ENCODE measurements at regions not wholly inside any gene's neighbourhood (a gene's known extent, or its start where the extent isn't known, plus 50 kb on each side); places are given as distances from the start of the nearest gene placed in this dataset.

GRCh38 chr20:24339210-24339641, 130.2 kb upstream of the SYNDIG1 start:
- DNase-seq (ENCODE audit: low read depth in 1 of 2, low spot score in 1 of 2) = no peak

GRCh38 chr20:24337551-24337950, 131.9 kb upstream of the SYNDIG1 start:
- no peak for DNase-seq (ENCODE audit: low read depth in 1 of 2, low spot score in 1 of 2)

GRCh38 chr20:24337069-24337468, 132.4 kb upstream of the SYNDIG1 start:
- no peak for DNase-seq (ENCODE audit: low read depth in 1 of 2, low spot score in 1 of 2)

GRCh38 chr20:24334830-24335229, 134.6 kb upstream of the SYNDIG1 start:
- DNase-seq (ENCODE audit: low read depth in 1 of 2, low spot score in 1 of 2) = no peak

GRCh38 chr20:24332956-24333355, 136.5 kb upstream of the SYNDIG1 start:
- no peak for DNase-seq (ENCODE audit: low read depth in 1 of 2, low spot score in 1 of 2)

- no peak for DNase-seq (ENCODE audit: low read depth in 1 of 2, low spot score in 1 of 2)
Observed at GRCh38 chr20:24331939-24332338, 137.5 kb upstream of the SYNDIG1 start.

- DNase-seq (ENCODE audit: low read depth in 1 of 2, low spot score in 1 of 2) = no peak
Observed at GRCh38 chr20:24328901-24329300, 140.5 kb upstream of the SYNDIG1 start.

GRCh38 chr20:24321973-24322372, 147.5 kb upstream of the SYNDIG1 start:
- no peak for DNase-seq (ENCODE audit: low read depth in 1 of 2, low spot score in 1 of 2)

GRCh38 chr20:24318569-24319352, 150.7 kb upstream of the SYNDIG1 start:
- DNase-seq (ENCODE audit: low read depth in 1 of 2, low spot score in 1 of 2) = no peak

GRCh38 chr20:24317224-24317623, 152.2 kb upstream of the SYNDIG1 start:
- no peak for DNase-seq (ENCODE audit: low read depth in 1 of 2, low spot score in 1 of 2)

GRCh38 chr20:24316731-24317130, 152.7 kb upstream of the SYNDIG1 start:
- DNase-seq (ENCODE audit: low read depth in 1 of 2, low spot score in 1 of 2) = no peak

GRCh38 chr20:24314053-24314452, 155.4 kb upstream of the SYNDIG1 start:
- DNase-seq (ENCODE audit: low read depth in 1 of 2, low spot score in 1 of 2) = no peak

GRCh38 chr20:24309596-24309995, 159.8 kb upstream of the SYNDIG1 start:
- no peak for DNase-seq (ENCODE audit: low read depth in 1 of 2, low spot score in 1 of 2)

GRCh38 chr20:24305371-24305770, 164.1 kb upstream of the SYNDIG1 start:
- DNase-seq (ENCODE audit: low read depth in 1 of 2, low spot score in 1 of 2) = no peak

GRCh38 chr20:24304291-24304690, 165.1 kb upstream of the SYNDIG1 start:
- no peak for DNase-seq (ENCODE audit: low read depth in 1 of 2, low spot score in 1 of 2)

GRCh38 chr20:24303393-24304170, 165.8 kb upstream of the SYNDIG1 start:
- no peak for DNase-seq (ENCODE audit: low read depth in 1 of 2, low spot score in 1 of 2)

GRCh38 chr20:24297993-24298392, 171.4 kb upstream of the SYNDIG1 start:
- DNase-seq (ENCODE audit: low read depth in 1 of 2, low spot score in 1 of 2) = no peak

GRCh38 chr20:24296477-24297261, 172.8 kb upstream of the SYNDIG1 start:
- no peak for DNase-seq (ENCODE audit: low read depth in 1 of 2, low spot score in 1 of 2)

GRCh38 chr20:24291014-24291413, 178.4 kb upstream of the SYNDIG1 start:
- DNase-seq (ENCODE audit: low read depth in 1 of 2, low spot score in 1 of 2) = no peak

- DNase-seq (ENCODE audit: low read depth in 1 of 2, low spot score in 1 of 2) = no peak
Observed at GRCh38 chr20:24289737-24290481, 179.5 kb upstream of the SYNDIG1 start.

GRCh38 chr20:24283186-24283585, 186.2 kb upstream of the SYNDIG1 start:
- no peak for DNase-seq (ENCODE audit: low read depth in 1 of 2, low spot score in 1 of 2)

Data from activated CD4-positive, alpha-beta T cell treated with anti-CD3 and anti-CD28 coated beads, Interleukin-2, amount 50 U/mL, for 24 hours (primary cell).